Stomach (tissue), 4 donors: ENCODE measurements at regions not wholly inside any gene's neighbourhood (a gene's known extent, or its start where the extent isn't known, plus 50 kb on each side); places are given as distances from the start of the nearest gene placed in this dataset.

Source experiments
- CTCF ChIP-seq, 7 experiments: fragments of 450-650 bp in 4 of 7; fragments of 200-600 bp in 3 of 7; sonication (generic) in 3 of 7; IDR thresholded peaks; one replicate each; pipeline ENCODE4 v1.5.1; 2016 to 2019; ENCODE audit warnings: antibody characterized with exemption in 7 of 7, control low read depth in 2 of 7, mild to moderate bottlenecking in 1 of 7
- EP300 ChIP-seq: sonication (generic); formaldehyde crosslinking; IDR thresholded peaks from one replicate; pipeline ENCODE4 v1.6.1; 2017; ENCODE audit warnings: antibody characterized with exemption
- POLR2A ChIP-seq, 4 donors: fragments of 450-650 bp; IDR thresholded peaks; one replicate each; pipeline ENCODE4 v1.6.1; 2016; ENCODE audit warnings: antibody characterized with exemption in 4 of 4, control low read depth in 2 of 4, mild to moderate bottlenecking in 1 of 4, moderate library complexity in 1 of 4

GRCh38 chr13:106329941-106330340 is 205.5 kb downstream of the EFNB2 start:
- TF ChIP-seq POLR2A (IDR thresholded peaks at IDR 0.05) (no peak), CTCF (IDR thresholded peaks at IDR 0.05) (no peak), EP300 (no peak)
